Hypothalamus (tissue), 51 donors: ENCODE measurements at regions not wholly inside any gene's neighbourhood (a gene's known extent, or its start where the extent isn't known, plus 50 kb on each side); places are given as distances from the start of the nearest gene placed in this dataset.

Experiments used
- DNase-seq, 51 donors: peaks; one replicate each; lab custom pipeline; 2025; lab: John Stamatoyannopoulos, UW

GRCh38 chr2:16214861-16215260 lies 274.5 kb downstream of the MYCN start:
- no peak for DNase-seq

- no peak for DNase-seq
Measured at GRCh38 chr2:16214391-16214790, 274.0 kb downstream of the MYCN start.

GRCh38 chr2:16212321-16212720 lies 272.0 kb downstream of the MYCN start:
- no peak for DNase-seq

GRCh38 chr2:16211341-16211740 lies 271.0 kb downstream of the MYCN start:
- no peak for DNase-seq

GRCh38 chr2:16210841-16211240 lies 270.5 kb downstream of the MYCN start:
- no peak for DNase-seq

GRCh38 chr2:16209799-16210198 lies 269.4 kb downstream of the MYCN start:
- DNase-seq, result no peak

- no peak for DNase-seq
Measured at GRCh38 chr2:16208921-16209320, 268.6 kb downstream of the MYCN start.

- DNase-seq, result no peak
Measured at GRCh38 chr2:16208241-16208797, 268.0 kb downstream of the MYCN start.

- no peak for DNase-seq
Measured at GRCh38 chr2:16207611-16208010, 267.3 kb downstream of the MYCN start.

GRCh38 chr2:16207151-16207550 lies 266.8 kb downstream of the MYCN start:
- no peak for DNase-seq

- no peak for DNase-seq
Measured at GRCh38 chr2:16206191-16206944, 266.0 kb downstream of the MYCN start.

- no peak for DNase-seq
Measured at GRCh38 chr2:16205631-16206030, 265.3 kb downstream of the MYCN start.

GRCh38 chr2:16204886-16205620 lies 264.7 kb downstream of the MYCN start:
- no peak for DNase-seq

- DNase-seq, result no peak
Measured at GRCh38 chr2:16204251-16204650, 263.9 kb downstream of the MYCN start.

GRCh38 chr2:16203691-16204090 lies 263.3 kb downstream of the MYCN start:
- DNase-seq, result no peak

GRCh38 chr2:16203069-16203468 lies 262.7 kb downstream of the MYCN start:
- no peak for DNase-seq

- DNase-seq, result no peak
Measured at GRCh38 chr2:16202266-16203020, 262.1 kb downstream of the MYCN start.

- no peak for DNase-seq
Measured at GRCh38 chr2:16201848-16202247, 261.5 kb downstream of the MYCN start.

- no peak for DNase-seq
Measured at GRCh38 chr2:16200554-16201193, 260.3 kb downstream of the MYCN start.

- DNase-seq, result no peak
Measured at GRCh38 chr2:16199882-16200553, 259.7 kb downstream of the MYCN start.
